GM18909 (cell line): ENCODE measurements at regions not wholly inside any gene's neighbourhood (a gene's known extent, or its start where the extent isn't known, plus 50 kb on each side); places are given as distances from the start of the nearest gene placed in this dataset.
"Not testable (repeated sequence)": the region's sequence is repeated elsewhere in the genome, so short reads cannot be mapped to it uniquely, and the experiment has no call there.

ENCODE experiments used
- ATAC-seq: cut with Tn5 transposase; IDR thresholded peaks from one replicate; pipeline ENCODE4 v1.9.1; 2021; ENCODE audit warnings: mild to moderate bottlenecking; ENCODE audit not compliant: unreplicated experiment, poor library complexity

DNA sequence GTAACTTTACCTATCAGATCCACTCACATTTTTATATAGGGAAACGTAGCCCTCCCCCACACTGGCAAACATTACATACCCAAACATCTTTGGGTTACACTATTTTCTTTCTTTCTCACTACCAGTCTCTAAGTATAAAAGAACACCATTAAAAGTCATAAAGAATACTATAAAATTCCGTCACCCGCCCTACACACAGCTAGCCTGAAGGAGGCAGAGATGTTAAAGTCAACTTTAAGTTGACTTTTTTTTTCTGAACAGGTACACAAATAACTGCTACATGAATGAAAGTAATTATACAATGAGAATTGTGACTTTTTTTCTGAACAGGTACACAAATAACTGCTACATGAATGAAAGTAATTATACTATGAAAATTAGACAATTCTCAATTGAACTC is 628.3 kb downstream of the NUP35 start:
- ATAC-seq, result no peak

DNA sequence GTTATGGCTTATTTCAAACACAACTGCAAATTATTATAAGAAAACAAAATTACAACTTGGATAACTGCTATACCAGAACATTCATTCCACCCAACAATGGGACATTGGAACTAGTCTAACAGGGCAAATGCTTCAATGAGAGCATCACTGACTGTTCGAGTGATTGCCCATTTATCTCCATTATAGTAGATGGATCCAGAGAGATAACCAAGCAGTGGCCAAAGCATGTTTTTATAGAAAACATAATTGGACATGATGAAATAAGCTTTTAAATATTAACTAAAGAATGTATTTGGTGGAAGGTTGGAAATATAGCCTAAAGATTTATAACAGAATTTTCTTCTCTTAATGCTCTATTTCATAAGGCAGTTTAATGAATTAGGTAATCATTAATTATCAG is 634.8 kb downstream of the NUP35 start:
- ATAC-seq, result no peak

DNA sequence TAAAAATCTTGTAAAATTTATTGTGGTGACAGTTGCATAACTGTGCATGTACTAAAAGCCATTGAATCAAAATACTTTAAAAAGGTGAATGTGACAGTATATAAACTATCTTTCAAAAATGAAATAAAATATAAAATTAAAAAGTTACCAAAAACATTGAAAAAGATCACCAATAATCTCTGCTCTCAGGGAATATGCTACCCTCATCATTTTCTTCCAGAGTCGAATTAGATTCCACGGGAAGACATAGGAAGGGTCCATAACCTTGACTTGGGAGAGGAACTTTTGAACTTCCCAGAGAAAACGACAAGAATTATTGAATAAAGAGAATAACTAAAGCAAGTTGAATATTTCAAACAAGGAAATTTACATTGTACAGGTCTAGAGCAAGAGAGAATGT is 649.5 kb downstream of the NUP35 start:
- no peak for ATAC-seq

- no peak for ATAC-seq
Measured at GRCh38 chr2:183780072-183780471, 655.8 kb downstream of the NUP35 start.

DNA sequence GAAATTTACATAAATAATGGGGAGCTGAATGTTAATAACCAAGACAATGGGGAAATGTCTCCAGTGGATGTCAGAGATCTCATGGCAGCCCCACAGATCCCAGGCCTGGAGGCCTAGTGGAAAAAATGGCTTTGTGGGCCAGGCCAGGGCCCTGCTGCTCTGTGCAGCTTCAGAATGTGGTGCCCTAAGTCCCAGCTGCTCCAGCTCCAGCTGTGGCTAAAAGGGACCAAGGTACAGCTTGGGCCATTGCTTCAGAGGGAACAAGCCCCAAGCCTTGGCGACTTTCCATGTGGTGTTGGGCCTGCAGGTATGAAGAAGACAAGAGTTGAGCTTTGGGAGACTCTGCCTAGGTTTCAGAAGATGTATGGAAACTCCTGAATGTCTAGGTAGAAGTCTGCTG is 658.2 kb downstream of the NUP35 start:
- no peak for ATAC-seq

DNA sequence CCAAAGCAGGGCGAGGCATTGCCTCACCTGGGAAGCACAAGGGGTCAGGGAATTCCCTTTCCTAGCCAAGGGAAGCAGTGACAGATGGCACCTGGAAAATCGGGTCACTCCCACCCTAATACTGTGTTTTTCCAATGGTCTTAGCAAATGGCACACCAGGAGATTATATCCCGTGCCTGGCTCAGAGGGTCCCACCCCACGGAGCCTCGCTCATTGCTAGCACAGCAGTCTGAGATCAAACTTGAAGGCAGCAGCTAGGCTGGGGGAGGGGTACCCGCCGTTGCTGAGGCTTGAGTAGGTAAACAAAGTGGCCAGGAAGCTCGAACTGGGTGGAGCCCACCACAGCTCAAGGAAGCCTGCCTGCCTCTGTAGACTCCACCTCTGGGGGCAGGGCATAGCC is 664.6 kb downstream of the NUP35 start:
- ATAC-seq, result not testable (repeated sequence)

- ATAC-seq, result not testable (repeated sequence)
Measured at GRCh38 chr2:183792165-183792924, 668.1 kb downstream of the NUP35 start.

DNA sequence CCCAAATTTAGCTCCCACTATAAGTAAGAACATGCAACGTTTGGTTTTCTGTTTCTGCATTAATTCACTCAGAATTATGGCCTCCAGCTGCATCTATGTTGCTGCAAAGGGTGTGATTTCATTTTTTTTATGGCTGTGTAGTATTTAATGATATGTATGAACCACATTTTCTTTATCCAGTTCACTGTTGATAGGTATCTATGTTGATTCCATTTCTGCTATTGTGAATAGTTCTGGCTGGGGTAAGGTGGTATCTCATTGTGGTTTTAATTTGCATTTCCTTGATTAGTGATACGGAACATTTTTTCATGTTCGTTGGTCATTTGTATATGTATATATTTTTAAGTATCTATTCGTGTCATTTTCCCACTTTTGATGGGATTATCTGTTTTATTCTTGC is 674.3 kb downstream of the NUP35 start:
- no peak for ATAC-seq

- ATAC-seq, result no peak
Measured at GRCh38 chr2:183799761-183800160, 675.5 kb downstream of the NUP35 start.

- no peak for ATAC-seq
Measured at GRCh38 chr2:183803596-183803995, 679.4 kb downstream of the NUP35 start.

GRCh38 chr2:183807870-183808269 is 683.6 kb downstream of the NUP35 start:
- no peak for ATAC-seq

DNA sequence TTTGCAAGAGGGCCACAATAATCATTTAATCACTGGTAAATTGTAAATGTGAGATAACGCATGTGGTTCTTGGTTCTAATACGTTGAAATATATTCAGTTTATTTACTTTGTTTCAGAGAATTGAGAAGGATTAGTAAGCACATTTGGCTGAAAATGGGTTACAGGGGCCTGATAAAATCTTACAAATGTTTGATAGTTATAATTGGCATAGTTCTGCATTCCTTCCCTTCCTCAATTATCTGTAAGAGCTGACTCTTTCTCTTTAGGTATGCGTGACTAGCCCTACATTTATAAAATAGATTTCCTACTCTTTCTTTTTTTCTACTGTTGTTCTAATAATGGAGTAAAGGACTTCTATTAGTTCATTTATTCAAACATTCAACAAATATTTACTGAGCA is 685.2 kb downstream of the NUP35 start:
- no peak for ATAC-seq

- no peak for ATAC-seq
Measured at GRCh38 chr2:183811281-183811680, 687.0 kb downstream of the NUP35 start.

- no peak for ATAC-seq
Measured at GRCh38 chr2:183812091-183812490, 687.8 kb downstream of the NUP35 start.

DNA sequence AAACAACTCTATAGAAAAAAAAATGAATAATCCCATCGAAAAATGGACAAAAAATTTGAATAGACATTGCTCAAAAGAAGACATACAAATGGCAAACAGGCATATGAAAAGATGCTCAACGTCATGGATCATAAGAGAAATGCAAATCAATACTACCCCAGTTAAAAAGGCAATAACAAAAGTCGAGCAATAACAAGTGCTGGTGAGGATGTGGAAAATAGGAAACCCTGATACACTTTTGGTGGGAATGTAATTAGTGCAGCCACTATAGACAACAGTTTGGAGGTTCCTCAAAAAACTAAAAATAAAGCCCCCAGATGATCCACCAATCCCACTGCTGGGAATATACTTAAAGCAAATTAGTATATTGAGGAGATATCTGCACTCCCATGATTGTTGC is 701.5 kb downstream of the NUP35 start:
- no peak for ATAC-seq

GRCh38 chr2:183829931-183830330 is 705.7 kb downstream of the NUP35 start:
- no peak for ATAC-seq

DNA sequence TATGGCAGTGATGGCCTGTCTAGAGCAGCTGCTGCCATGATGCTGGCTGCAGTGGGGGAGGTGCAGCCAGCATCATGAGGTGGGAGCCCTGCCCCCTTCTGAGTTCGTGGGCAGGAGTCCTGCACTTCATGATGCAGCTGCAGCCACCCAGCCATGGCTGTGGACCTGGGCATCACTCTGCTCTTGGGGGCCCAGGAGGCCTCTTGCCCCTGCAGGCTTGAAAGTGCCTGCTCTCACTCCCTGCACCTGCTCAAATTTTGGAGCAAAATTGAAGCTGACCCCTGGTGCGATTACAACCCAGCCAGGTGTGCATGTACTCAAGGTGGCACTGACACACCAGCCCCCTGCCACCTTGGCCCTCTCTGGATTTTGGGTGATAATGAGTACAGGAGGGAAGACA is 712.9 kb downstream of the NUP35 start:
- ATAC-seq, result no peak

- ATAC-seq, result no peak
Measured at GRCh38 chr2:183838295-183838694, 714.1 kb downstream of the NUP35 start.

GRCh38 chr2:183840061-183840584 is 715.9 kb downstream of the NUP35 start:
- ATAC-seq, result no peak

- ATAC-seq, result not testable (repeated sequence)
Measured at GRCh38 chr2:183849826-183850225, 725.6 kb downstream of the NUP35 start.

DNA sequence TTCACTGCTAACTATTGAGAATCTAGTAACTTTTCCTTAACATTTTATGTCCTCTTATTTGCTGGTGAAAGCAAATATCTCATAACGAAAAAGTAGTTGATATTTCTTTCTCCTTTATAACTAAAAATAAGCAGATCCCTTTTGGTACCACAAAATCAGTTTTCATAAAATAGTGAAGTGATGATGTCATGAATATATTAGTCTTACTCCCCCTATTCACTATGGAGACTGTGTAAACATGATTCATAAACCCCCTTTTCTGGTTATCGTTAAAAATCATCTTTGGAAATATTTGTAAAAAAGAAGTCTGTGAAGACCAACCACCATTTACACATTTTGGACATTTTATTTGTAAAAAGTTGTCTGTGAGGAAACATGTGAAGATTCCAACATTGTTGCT is 734.9 kb downstream of the NUP35 start:
- no peak for ATAC-seq

DNA sequence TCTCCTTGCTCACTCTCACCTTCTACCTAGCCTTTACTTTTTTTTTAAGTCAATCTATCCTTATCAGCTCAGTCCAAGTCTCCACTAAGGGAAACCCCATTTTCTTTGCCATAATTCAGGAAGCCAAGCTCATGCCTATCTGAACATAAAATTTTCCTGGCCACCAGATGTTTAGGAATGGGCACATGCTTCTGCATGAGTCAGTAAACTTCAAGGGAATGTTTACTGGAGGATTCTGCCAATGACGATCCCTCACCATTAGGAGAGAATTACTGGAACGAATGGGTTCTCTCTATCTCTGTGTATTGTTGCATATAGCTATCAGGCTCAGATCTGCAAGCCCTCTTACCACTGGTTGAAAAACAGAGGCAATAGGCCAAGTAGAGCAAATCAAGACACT is 731.7 kb upstream of the ZNF804A start:
- no peak for ATAC-seq
